OCI-LY1 (cell line): ENCODE measurements at regions not wholly inside any gene's neighbourhood (a gene's known extent, or its start where the extent isn't known, plus 50 kb on each side); places are given as distances from the start of the nearest gene placed in this dataset.

Experiments used
- CTCF ChIP-seq: fragments of 200-600 bp; sonication (generic), shearing (Covaris generic); IDR thresholded peaks from 2 replicates; pipeline ENCODE4 v1.5.1; 2017; ENCODE audit warnings: mild to moderate bottlenecking, antibody characterized with exemption, low read length, moderate library complexity, mixed read lengths
- EZH2 ChIP-seq: fragments of 200-600 bp; sonication (generic), shearing (Covaris generic); IDR thresholded peaks from 2 replicates; pipeline ENCODE4 v1.8.0; 2017; ENCODE audit warnings: borderline replicate concordance, mixed run types, mild to moderate bottlenecking, antibody characterized with exemption, low read length, moderate library complexity, mixed read lengths

GRCh38 chr5:125377141-125377540, 630.7 kb upstream of the ZNF608 start:
- no peak for TF ChIP-seq CTCF
- no peak for TF ChIP-seq EZH2
